DOHH2 (cell line): ENCODE measurements at regions not wholly inside any gene's neighbourhood (a gene's known extent, or its start where the extent isn't known, plus 50 kb on each side); places are given as distances from the start of the nearest gene placed in this dataset.

ENCODE experiments used
- CTCF ChIP-seq: fragments of 200-600 bp; sonication (generic); IDR thresholded peaks from one replicate; pipeline ENCODE4 v1.5.1; 2014; ENCODE audit warnings: antibody characterized with exemption, mild to moderate bottlenecking, low read depth, low read length; ENCODE audit not compliant: poor library complexity, severe bottlenecking
- EZH2phosphoT487 ChIP-seq: fragments of 200-600 bp; sonication (generic); IDR thresholded peaks from 2 replicates; pipeline ENCODE4 v1.6.1; 2017; ENCODE audit warnings: borderline replicate concordance, mild to moderate bottlenecking, antibody characterized with exemption, low read length, moderate library complexity, mixed read lengths

- no peak for TF ChIP-seq CTCF
- no peak for TF ChIP-seq EZH2phosphoT487
These were observed 78.5 kb upstream of the TAB3 start for GRCh38 chrX:30967516-30967915.
